Head of caudate nucleus (tissue), 42 donors: ENCODE measurements at regions not wholly inside any gene's neighbourhood (a gene's known extent, or its start where the extent isn't known, plus 50 kb on each side); places are given as distances from the start of the nearest gene placed in this dataset.
A peak's percentile ranks its signal among the peaks of the same experiment; 100 is the strongest.
"Not testable (repeated sequence)": the region's sequence is repeated elsewhere in the genome, so short reads cannot be mapped to it uniquely, and the experiment has no call there.

ENCODE experiments used
- DNase-seq, 42 donors: peaks; one replicate each; pipeline versions ENCODE4 v3.0.0 to v3.0.0-alpha.2; 2020 to 2021; ENCODE audit warnings: mixed read lengths in 7 of 42
- intact Hi-C: fragments of 100-400 bp; cut with DNase I; formaldehyde crosslinking; loops from one replicate; pipeline ENCODE4 v1.15.0; 2022

GRCh38 chr12:80045594-80045993, 53.7 kb upstream of the OTOGL start:
- intact Hi-C loops: no loop called here
- DNase-seq: no peak

- no peak for DNase-seq
- intact Hi-C loops: no loop called here
Measured at GRCh38 chr12:80044694-80045046, 54.7 kb upstream of the OTOGL start.

DNA sequence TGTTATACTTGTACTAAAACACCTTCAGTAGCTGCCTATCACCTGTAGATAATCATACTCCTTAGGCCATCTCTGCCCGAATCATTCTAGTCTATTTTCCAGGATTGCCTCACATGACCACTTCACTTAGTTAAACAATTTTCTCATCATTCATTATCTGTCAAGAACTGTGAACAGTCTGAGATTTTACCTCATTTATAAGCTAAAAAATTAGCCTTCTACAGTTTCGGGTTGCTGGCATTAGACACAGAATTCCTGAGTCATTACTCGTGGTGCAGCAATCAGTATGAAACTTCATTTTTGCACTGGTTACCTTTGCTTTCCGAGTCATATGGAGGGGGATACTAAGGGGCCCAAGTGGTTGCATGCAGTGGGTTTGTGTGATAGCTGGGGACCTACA, 57.6 kb upstream of the OTOGL start:
- no peak for DNase-seq
- intact Hi-C loops: no loop called here

DNA sequence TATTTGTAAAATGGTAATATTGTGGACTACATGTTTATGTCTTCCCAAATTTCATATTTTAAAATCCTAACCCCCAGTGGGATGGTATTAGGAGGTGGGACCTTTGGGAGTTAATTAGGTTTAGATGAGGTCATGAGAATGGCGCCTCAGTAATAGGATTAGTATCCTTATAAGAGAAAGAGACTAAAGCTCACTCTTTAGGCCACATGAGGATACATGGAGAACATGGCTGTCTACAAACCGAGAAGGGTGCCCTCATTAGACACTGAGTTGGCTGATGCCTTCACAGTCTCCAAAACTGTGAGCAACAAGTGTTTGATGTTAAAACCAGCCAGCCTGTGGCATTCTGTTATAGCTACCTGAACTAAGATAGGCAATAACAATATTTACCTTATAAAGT, 58.3 kb upstream of the OTOGL start:
- intact Hi-C loops: no loop called here

DNA sequence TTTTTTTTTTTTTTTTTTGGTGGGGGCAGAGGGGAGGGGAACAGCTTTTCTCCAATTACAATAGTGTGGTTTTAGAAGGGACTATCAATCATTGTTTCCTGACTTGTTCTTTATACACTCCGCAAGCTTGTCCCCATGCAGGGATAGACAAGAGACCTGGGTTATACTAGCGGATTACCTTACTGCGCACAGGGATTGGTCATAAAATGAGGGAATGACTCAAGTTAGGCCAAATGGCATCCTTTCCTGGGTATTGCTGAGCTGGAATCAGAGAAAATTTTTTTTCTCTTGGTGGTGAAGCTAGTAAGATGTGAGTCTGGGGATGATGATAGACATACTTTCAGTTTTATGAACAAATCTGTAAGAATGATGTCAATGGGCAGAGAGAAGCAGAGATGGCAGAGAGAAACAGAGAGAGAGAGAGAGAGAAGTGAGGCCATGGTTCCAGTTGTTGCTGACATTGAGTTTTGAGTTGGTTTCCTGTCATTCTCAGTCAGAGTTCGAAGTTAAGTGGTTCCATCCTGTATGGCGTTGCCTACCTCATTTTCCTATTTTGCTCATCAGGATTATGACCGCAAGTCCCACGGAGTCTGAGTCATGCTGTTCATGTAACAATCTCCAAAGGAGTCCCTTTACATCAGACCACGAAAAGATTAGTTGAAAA, 59.1 kb upstream of the OTOGL start:
- no peak for DNase-seq
- intact Hi-C loops: no loop called here

More for the DNA sequence above, 58.3 kb upstream of the OTOGL start:
- no peak for DNase-seq

GRCh38 chr12:80038062-80038560, 61.2 kb upstream of the OTOGL start:
- DNase-seq: no peak
- intact Hi-C loops: no loop called here

DNA sequence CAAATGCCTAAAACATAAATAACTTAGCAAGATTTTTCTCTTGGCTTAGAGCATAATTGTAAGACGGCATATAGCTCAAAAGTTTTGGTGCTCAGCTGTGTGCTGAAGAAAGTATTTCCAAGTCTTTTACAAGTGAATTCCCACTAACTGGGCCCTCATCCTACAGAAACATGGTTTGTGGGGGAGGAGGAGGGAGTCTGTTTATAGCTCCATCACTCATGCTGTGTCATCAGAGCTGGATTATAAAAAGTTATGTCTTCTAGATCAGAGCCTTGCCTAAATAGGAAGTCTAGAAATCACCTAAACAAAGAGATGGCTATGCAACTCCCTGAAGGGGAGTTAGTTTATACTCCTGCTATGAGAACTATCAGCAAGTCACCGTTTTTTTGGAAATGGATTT, 65.9 kb upstream of the OTOGL start:
- intact Hi-C loops: no loop called here
- DNase-seq: peak in 8 of 42 donors; percentile 2 to 50 (median 18)

GRCh38 chr12:80032946-80033345, 66.4 kb upstream of the OTOGL start:
- intact Hi-C loops: no loop called here
- no peak for DNase-seq

DNA sequence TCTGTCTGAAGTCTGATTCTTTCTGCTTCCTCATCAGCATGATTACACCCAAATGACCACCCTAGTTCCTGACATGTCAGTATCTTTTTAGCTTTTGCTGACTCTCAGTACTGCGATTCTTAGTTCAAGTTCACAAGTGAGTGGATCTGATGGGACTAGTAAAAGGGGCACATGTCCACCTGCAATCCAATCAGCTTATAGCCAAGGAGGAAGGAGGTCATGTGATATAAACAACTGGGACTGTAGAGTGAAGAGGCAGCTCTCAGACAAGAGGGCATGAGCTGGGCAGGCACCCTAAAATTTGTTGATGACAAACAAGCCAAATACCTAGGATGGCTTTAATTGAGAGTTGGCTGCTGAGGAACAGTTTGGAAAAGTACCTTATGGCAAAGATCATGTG, 68.1 kb upstream of the OTOGL start:
- intact Hi-C loops: no loop called here
- no peak for DNase-seq

DNA sequence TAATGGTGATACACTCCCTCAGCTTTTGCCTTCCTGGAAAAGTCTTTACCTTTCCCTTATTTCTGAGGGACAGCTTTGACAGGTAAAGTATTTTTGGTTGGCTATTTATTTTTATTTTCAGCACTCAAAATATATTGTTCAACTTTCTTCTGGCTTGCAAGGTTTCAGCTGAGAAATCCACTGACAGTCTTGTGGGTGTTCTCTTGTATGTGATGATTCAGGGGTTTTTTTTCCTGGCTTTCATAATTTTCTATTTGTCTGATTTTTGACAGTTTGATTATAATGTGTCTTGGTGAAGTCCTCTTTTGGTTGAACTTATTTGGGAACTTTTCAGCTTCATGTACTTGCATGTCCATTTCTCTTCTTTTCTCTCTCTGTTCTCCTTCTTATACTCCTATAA, 73.7 kb upstream of the OTOGL start:
- intact Hi-C loops: no loop called here

GRCh38 chr12:80019691-80020090, 79.6 kb upstream of the OTOGL start:
- intact Hi-C loops: no loop called here
- DNase-seq: no peak

More for the DNA sequence above, 73.7 kb upstream of the OTOGL start:
- DNase-seq: no peak

GRCh38 chr12:80018119-80018518, 81.2 kb upstream of the OTOGL start:
- DNase-seq: no peak
- intact Hi-C loops: no loop called here

- intact Hi-C loops: no loop called here
- no peak for DNase-seq
Measured at GRCh38 chr12:80017261-80017870, 82.0 kb upstream of the OTOGL start.

GRCh38 chr12:80016684-80017083, 81.8 kb upstream of the PPP1R12A start:
- intact Hi-C loops: no loop called here
- DNase-seq: no peak

GRCh38 chr12:80015660-80016059, 80.8 kb upstream of the PPP1R12A start:
- intact Hi-C loops: no loop called here
- no peak for DNase-seq

GRCh38 chr12:80003744-80004143, 68.8 kb upstream of the PPP1R12A start:
- intact Hi-C loops, DNase-seq: not testable (repeated sequence)

DNA sequence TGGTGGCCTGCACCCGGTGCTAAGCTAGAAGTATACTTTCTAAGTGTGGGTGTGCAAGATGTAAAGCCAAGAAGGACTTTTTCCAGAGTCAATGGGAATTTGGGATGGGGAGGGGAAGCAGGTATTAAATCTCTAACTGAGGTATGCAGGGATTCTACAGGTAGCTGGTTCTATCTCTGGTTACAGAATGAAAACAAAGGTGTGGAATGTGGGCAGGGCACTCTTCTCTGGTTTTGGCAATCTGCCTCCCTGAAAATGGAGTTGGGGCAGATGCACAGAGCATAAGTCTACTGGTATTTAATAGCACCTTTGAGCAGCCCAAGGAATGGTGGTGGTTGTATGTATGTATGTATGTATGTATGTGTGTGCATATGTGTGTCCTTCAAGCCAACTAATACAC, 66.7 kb upstream of the PPP1R12A start:
- no peak for DNase-seq

GRCh38 chr12:80000831-80001230, 65.9 kb upstream of the PPP1R12A start:
- intact Hi-C loops: no loop called here
- DNase-seq: no peak

More for the DNA sequence above, 66.7 kb upstream of the PPP1R12A start:
- intact Hi-C loops: no loop called here

DNA sequence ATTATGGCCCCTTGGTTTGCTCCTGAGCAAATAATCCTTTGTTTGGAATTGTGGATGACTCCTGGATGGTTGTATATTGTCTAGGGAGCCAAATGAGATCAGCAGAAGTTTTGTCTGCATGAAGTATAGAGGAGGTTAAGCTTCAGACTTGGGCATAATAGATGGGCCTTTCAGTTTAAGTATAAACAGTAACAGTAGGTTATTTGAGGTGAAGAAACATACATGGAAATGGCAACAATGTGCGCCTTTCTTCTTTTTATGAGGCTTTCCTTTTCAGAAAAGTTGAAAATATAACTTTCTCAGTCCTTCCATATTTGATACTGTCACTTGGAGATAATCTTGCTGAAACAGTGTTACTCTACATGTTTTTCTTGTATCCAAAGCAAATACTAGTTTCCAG, 63.7 kb upstream of the PPP1R12A start:
- intact Hi-C loops: no loop called here
- DNase-seq: no peak

GRCh38 chr12:79997096-79997791, 62.3 kb upstream of the PPP1R12A start:
- intact Hi-C loops: no loop called here

More at GRCh38 chr12:79997096-79997791, 62.3 kb upstream of the PPP1R12A start:
- DNase-seq: no peak
